Body of pancreas (tissue), 4 donors: ENCODE measurements at regions not wholly inside any gene's neighbourhood (a gene's known extent, or its start where the extent isn't known, plus 50 kb on each side); places are given as distances from the start of the nearest gene placed in this dataset.

ENCODE experiments used
- CTCF ChIP-seq, 7 experiments: fragments of 450-650 bp in 4 of 7; fragments of 200-600 bp in 3 of 7; sonication (generic) in 3 of 7; IDR thresholded peaks; one replicate each; pipeline ENCODE4 v1.5.1; 2016 to 2019; ENCODE audit warnings: antibody characterized with exemption in 7 of 7
- POLR2A ChIP-seq, 3 donors: fragments of 450-650 bp; IDR thresholded peaks; one replicate each; pipeline ENCODE4 v1.6.1; 2016; ENCODE audit warnings: antibody characterized with exemption in 3 of 3, mild to moderate bottlenecking in 2 of 3

GRCh38 chr2:139617747-139618146 is 837.6 kb upstream of the NXPH2 start:
- TF ChIP-seq CTCF (IDR thresholded peaks at IDR 0.05) (no peak), POLR2A (IDR thresholded peaks at IDR 0.05) (no peak)
